ENCODE measurements at regions not wholly inside any gene's neighbourhood (a gene's known extent, or its start where the extent isn't known, plus 50 kb on each side); places are given as distances from the start of the nearest gene placed in this dataset.

DNA sequence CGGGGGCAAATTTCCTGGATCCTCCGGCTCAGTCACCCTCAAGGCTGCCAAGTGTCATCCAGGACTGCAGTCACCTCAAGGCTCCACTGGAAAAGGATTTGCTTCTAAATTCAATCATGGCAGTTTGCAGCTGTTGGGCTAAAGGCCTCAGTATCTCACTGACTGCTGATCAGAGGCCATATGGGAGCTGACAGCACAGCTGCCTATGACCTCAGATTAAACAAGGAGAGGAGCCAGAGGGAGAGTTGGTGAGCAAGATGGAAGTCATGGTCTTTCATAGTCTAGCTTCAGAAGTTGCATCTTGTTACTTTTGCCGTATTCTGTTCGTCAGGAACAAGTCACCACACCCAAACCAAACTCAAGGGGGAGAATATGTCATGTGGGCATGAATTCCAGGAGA is 849.7 kb downstream of the UQCRFS1 start:
- TF ChIP-seq MAX (IDR thresholded peaks at IDR 0.05; ENCODE audit: low read depth, low read length): no peak
- no peak for TF ChIP-seq CTCF (IDR thresholded peaks at IDR 0.05; ENCODE audit: low read depth, low read length)
- no peak for TF ChIP-seq POLR2A (IDR thresholded peaks at IDR 0.05; ENCODE audit: extremely low read depth, insufficient read length)
- TF ChIP-seq MYC (IDR thresholded peaks at IDR 0.05; ENCODE audit: low read depth, low read length): no peak
